ENCODE measurements at regions not wholly inside any gene's neighbourhood (a gene's known extent, or its start where the extent isn't known, plus 50 kb on each side); places are given as distances from the start of the nearest gene placed in this dataset.
"Not testable (repeated sequence)": the region's sequence is repeated elsewhere in the genome, so short reads cannot be mapped to it uniquely, and the experiment has no call there.

GRCh38 chr2:195270466-195271039 is 386.5 kb upstream of the SLC39A10 start:
- no peak for DNase-seq (ENCODE audit: low read depth)
- Histone ChIP-seq H3K4me3 (ENCODE audit: low read length) (no peak overlapping the region), H3K9ac (ENCODE audit: low read length) (no peak overlapping the region), H3K36me3 (ENCODE audit: control insufficient read depth, insufficient read depth, low read length, severe bottlenecking) (no peaks in the 10 kb centered on the region), H3K9me3 (ENCODE audit: control insufficient read depth, low read length) (no peaks in the 10 kb centered on the region), H3K4me1 (ENCODE audit: control insufficient read depth, insufficient read depth, low read length) (peaks cover under 1% of the 10 kb centered on the region), H3K27me3 (replicated peaks; ENCODE audit: control insufficient read depth, insufficient read depth, low read length) (no peaks in the 10 kb centered on the region)

GRCh38 chr2:195269220-195269619 is 387.8 kb upstream of the SLC39A10 start:
- DNase-seq (ENCODE audit: low read depth): no peak
- H3K9me3 ChIP-seq (ENCODE audit: control insufficient read depth, low read length): no peaks in the 10 kb centered on the region
- no peak overlapping the region for H3K9ac ChIP-seq (ENCODE audit: low read length)
- no peak overlapping the region for H3K4me3 ChIP-seq (ENCODE audit: low read length)
- no peaks in the 10 kb centered on the region for H3K4me1 ChIP-seq (ENCODE audit: control insufficient read depth, insufficient read depth, low read length)
- H3K36me3 ChIP-seq (ENCODE audit: control insufficient read depth, insufficient read depth, low read length, severe bottlenecking): no peaks in the 10 kb centered on the region
- H3K27me3 ChIP-seq (replicated peaks; ENCODE audit: control insufficient read depth, insufficient read depth, low read length): no peaks in the 10 kb centered on the region

- no peaks in the 10 kb centered on the region for H3K4me1 ChIP-seq (ENCODE audit: control insufficient read depth, insufficient read depth, low read length)
- H3K4me3 ChIP-seq (ENCODE audit: low read length): no peak overlapping the region
- no peaks in the 10 kb centered on the region for H3K9me3 ChIP-seq (ENCODE audit: control insufficient read depth, low read length)
- no peak for DNase-seq (ENCODE audit: low read depth)
- no peaks in the 10 kb centered on the region for H3K27me3 ChIP-seq (replicated peaks; ENCODE audit: control insufficient read depth, insufficient read depth, low read length)
- H3K36me3 ChIP-seq (ENCODE audit: control insufficient read depth, insufficient read depth, low read length, severe bottlenecking): no peaks in the 10 kb centered on the region
- H3K9ac ChIP-seq (ENCODE audit: low read length): no peak overlapping the region
Observed at GRCh38 chr2:195257979-195258378, 399.0 kb upstream of the SLC39A10 start.

GRCh38 chr2:195252018-195252417 is 405.0 kb upstream of the SLC39A10 start:
- Histone ChIP-seq H3K4me1 (ENCODE audit: control insufficient read depth, insufficient read depth, low read length) (no peaks in the 10 kb centered on the region), H3K4me3 (ENCODE audit: low read length) (no peak overlapping the region), H3K9ac (ENCODE audit: low read length) (no peak overlapping the region), H3K27me3 (replicated peaks; ENCODE audit: control insufficient read depth, insufficient read depth, low read length) (no peaks in the 10 kb centered on the region), H3K36me3 (ENCODE audit: control insufficient read depth, insufficient read depth, low read length, severe bottlenecking) (no peaks in the 10 kb centered on the region), H3K9me3 (ENCODE audit: control insufficient read depth, low read length) (peaks cover 4% of the 10 kb centered on the region)
- DNase-seq (ENCODE audit: low read depth): no peak

GRCh38 chr2:195251214-195251613 is 405.8 kb upstream of the SLC39A10 start:
- no peak overlapping the region for H3K9ac ChIP-seq (ENCODE audit: low read length)
- H3K9me3 ChIP-seq (ENCODE audit: control insufficient read depth, low read length): peaks cover 12% of the 10 kb centered on the region
- DNase-seq (ENCODE audit: low read depth): no peak
- no peaks in the 10 kb centered on the region for H3K36me3 ChIP-seq (ENCODE audit: control insufficient read depth, insufficient read depth, low read length, severe bottlenecking)
- H3K4me3 ChIP-seq (ENCODE audit: low read length): no peak overlapping the region
- H3K4me1 ChIP-seq (ENCODE audit: control insufficient read depth, insufficient read depth, low read length): no peaks in the 10 kb centered on the region
- no peaks in the 10 kb centered on the region for H3K27me3 ChIP-seq (replicated peaks; ENCODE audit: control insufficient read depth, insufficient read depth, low read length)

- H3K27me3 ChIP-seq (replicated peaks; ENCODE audit: control insufficient read depth, insufficient read depth, low read length): no peaks in the 10 kb centered on the region
- peaks cover 9% of the 10 kb centered on the region for H3K9me3 ChIP-seq (ENCODE audit: control insufficient read depth, low read length)
- no peak overlapping the region for H3K9ac ChIP-seq (ENCODE audit: low read length)
- H3K36me3 ChIP-seq (ENCODE audit: control insufficient read depth, insufficient read depth, low read length, severe bottlenecking): no peaks in the 10 kb centered on the region
- H3K4me3 ChIP-seq (ENCODE audit: low read length): no peak overlapping the region
- no peak for DNase-seq (ENCODE audit: low read depth)
- peaks cover 3% of the 10 kb centered on the region for H3K4me1 ChIP-seq (ENCODE audit: control insufficient read depth, insufficient read depth, low read length)
Observed at GRCh38 chr2:195238826-195239225, 418.2 kb upstream of the SLC39A10 start.

- H3K4me1 ChIP-seq (ENCODE audit: control insufficient read depth, insufficient read depth, low read length): peaks cover 3% of the 10 kb centered on the region
- no peak overlapping the region for H3K4me3 ChIP-seq (ENCODE audit: low read length)
- no peaks in the 10 kb centered on the region for H3K27me3 ChIP-seq (replicated peaks; ENCODE audit: control insufficient read depth, insufficient read depth, low read length)
- H3K9ac ChIP-seq (ENCODE audit: low read length): no peak overlapping the region
- H3K9me3 ChIP-seq (ENCODE audit: control insufficient read depth, low read length): peaks cover 7% of the 10 kb centered on the region
- DNase-seq (ENCODE audit: low read depth): peak; percentile 82
- no peaks in the 10 kb centered on the region for H3K36me3 ChIP-seq (ENCODE audit: control insufficient read depth, insufficient read depth, low read length, severe bottlenecking)
Observed at GRCh38 chr2:195238379-195238778, 418.6 kb upstream of the SLC39A10 start.

- H3K4me3 ChIP-seq (ENCODE audit: low read length); H3K9me3 ChIP-seq (ENCODE audit: control insufficient read depth, low read length); DNase-seq (ENCODE audit: low read depth); H3K36me3 ChIP-seq (ENCODE audit: control insufficient read depth, insufficient read depth, low read length, severe bottlenecking); H3K27me3 ChIP-seq (replicated peaks; ENCODE audit: control insufficient read depth, insufficient read depth, low read length); H3K4me1 ChIP-seq (ENCODE audit: control insufficient read depth, insufficient read depth, low read length); H3K9ac ChIP-seq (ENCODE audit: low read length): not testable (repeated sequence)
Observed at GRCh38 chr2:195228547-195228946, 428.5 kb upstream of the SLC39A10 start.

- H3K27me3 ChIP-seq (replicated peaks; ENCODE audit: control insufficient read depth, insufficient read depth, low read length): no peaks in the 10 kb centered on the region
- H3K9me3 ChIP-seq (ENCODE audit: control insufficient read depth, low read length): no peaks in the 10 kb centered on the region
- no peaks in the 10 kb centered on the region for H3K4me1 ChIP-seq (ENCODE audit: control insufficient read depth, insufficient read depth, low read length)
- DNase-seq (ENCODE audit: low read depth): no peak
- H3K9ac ChIP-seq (ENCODE audit: low read length): no peak overlapping the region
- H3K4me3 ChIP-seq (ENCODE audit: low read length): no peak overlapping the region
- H3K36me3 ChIP-seq (ENCODE audit: control insufficient read depth, insufficient read depth, low read length, severe bottlenecking): no peaks in the 10 kb centered on the region
Observed at GRCh38 chr2:195214072-195214471, 443.0 kb upstream of the SLC39A10 start.

GRCh38 chr2:195212586-195212985 is 444.4 kb upstream of the SLC39A10 start:
- DNase-seq (ENCODE audit: low read depth): no peak
- H3K4me3 ChIP-seq (ENCODE audit: low read length): no peak overlapping the region

GRCh38 chr2:195202163-195202845 is 454.7 kb upstream of the SLC39A10 start:
- Histone ChIP-seq H3K36me3 (ENCODE audit: control insufficient read depth, insufficient read depth, low read length, severe bottlenecking) (no peaks in the 10 kb centered on the region), H3K9ac (ENCODE audit: low read length) (no peak overlapping the region), H3K4me1 (ENCODE audit: control insufficient read depth, insufficient read depth, low read length) (no peaks in the 10 kb centered on the region), H3K4me3 (ENCODE audit: low read length) (no peak overlapping the region), H3K9me3 (ENCODE audit: control insufficient read depth, low read length) (no peaks in the 10 kb centered on the region), H3K27me3 (replicated peaks; ENCODE audit: control insufficient read depth, insufficient read depth, low read length) (no peaks in the 10 kb centered on the region)
- no peak for DNase-seq (ENCODE audit: low read depth)

More at GRCh38 chr2:195212586-195212985, 444.4 kb upstream of the SLC39A10 start:
- Histone ChIP-seq H3K9me3 (ENCODE audit: control insufficient read depth, low read length) (no peaks in the 10 kb centered on the region), H3K36me3 (ENCODE audit: control insufficient read depth, insufficient read depth, low read length, severe bottlenecking) (no peaks in the 10 kb centered on the region), H3K4me1 (ENCODE audit: control insufficient read depth, insufficient read depth, low read length) (no peaks in the 10 kb centered on the region), H3K9ac (ENCODE audit: low read length) (no peak overlapping the region), H3K27me3 (replicated peaks; ENCODE audit: control insufficient read depth, insufficient read depth, low read length) (no peaks in the 10 kb centered on the region)

GRCh38 chr2:195199864-195200263 is 457.2 kb upstream of the SLC39A10 start:
- no peaks in the 10 kb centered on the region for H3K4me1 ChIP-seq (ENCODE audit: control insufficient read depth, insufficient read depth, low read length)
- H3K9ac ChIP-seq (ENCODE audit: low read length): no peak overlapping the region
- H3K36me3 ChIP-seq (ENCODE audit: control insufficient read depth, insufficient read depth, low read length, severe bottlenecking): no peaks in the 10 kb centered on the region
- no peak for DNase-seq (ENCODE audit: low read depth)
- H3K9me3 ChIP-seq (ENCODE audit: control insufficient read depth, low read length): no peaks in the 10 kb centered on the region
- no peak overlapping the region for H3K4me3 ChIP-seq (ENCODE audit: low read length)
- H3K27me3 ChIP-seq (replicated peaks; ENCODE audit: control insufficient read depth, insufficient read depth, low read length): no peaks in the 10 kb centered on the region
